ACHN (cell line): ENCODE measurements at regions not wholly inside any gene's neighbourhood (a gene's known extent, or its start where the extent isn't known, plus 50 kb on each side); places are given as distances from the start of the nearest gene placed in this dataset.

Experiments
- DNase-seq: peaks from one replicate; pipeline ENCODE4 v3.0.0-alpha.2; 2015
- in situ Hi-C: cut with HindIII; loops from 2 replicates; pipeline ENCODE4 v1.10.0; 2017; ENCODE audit warnings: low sequenced_read_pairs, low pct_ligation_motif_present, low pct_unique_long_range_greater_than_20kb

GRCh38 chr1:60423146-60423780, 349.7 kb upstream of the C1orf87 start:
- DNase-seq = no peak
- in situ Hi-C loops = no loop called here

- no peak for DNase-seq
- in situ Hi-C loops = no loop called here
These were observed 348.4 kb upstream of the C1orf87 start for GRCh38 chr1:60421965-60422364.

DNA sequence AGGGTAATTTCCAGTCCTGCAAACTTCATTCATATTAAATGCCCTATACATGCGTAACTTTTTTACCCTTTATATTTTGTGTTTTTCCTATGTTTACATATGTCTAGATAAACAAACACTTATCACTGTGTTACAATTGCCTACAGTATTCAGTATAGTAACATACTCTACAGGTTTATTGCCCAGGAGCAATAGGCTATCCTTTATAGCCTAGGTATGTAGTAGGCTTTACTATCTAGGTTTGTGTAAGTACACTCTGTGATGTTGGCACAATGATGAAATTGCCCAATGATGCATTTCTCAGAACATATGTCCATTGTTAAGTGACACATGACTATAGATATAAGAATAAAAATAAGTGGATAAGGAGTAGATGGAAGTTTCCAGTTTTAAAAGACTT, 345.5 kb upstream of the C1orf87 start:
- DNase-seq = no peak
- in situ Hi-C loops = no loop called here

GRCh38 chr1:60415696-60416095, 342.1 kb upstream of the C1orf87 start:
- in situ Hi-C loops = no loop called here

GRCh38 chr1:60413091-60413490, 339.5 kb upstream of the C1orf87 start:
- no peak for DNase-seq
- in situ Hi-C loops = no loop called here

More at GRCh38 chr1:60415696-60416095, 342.1 kb upstream of the C1orf87 start:
- DNase-seq = no peak

- no peak for DNase-seq
- in situ Hi-C loops = no loop called here
These were observed 338.0 kb upstream of the C1orf87 start for GRCh38 chr1:60411591-60411990.

DNA sequence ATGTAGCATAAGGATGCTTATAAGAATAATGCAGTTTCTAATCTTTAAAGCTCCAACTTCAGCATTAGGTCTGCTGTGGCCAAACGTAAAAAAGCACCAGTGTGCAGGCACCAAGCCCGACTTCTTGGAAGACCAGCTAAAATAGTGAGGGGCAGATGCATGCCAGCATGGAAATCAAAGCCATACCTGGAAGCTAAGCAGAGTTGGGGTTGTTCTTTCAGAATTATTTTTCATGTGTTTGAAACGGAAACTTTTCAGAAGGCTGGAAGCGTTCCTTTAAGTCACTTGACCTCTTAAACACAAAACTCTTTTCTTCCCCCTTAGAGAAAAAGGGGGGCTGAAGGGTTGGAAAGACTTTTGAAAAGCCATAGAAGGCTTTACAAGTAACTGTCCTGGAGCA, 329.2 kb upstream of the C1orf87 start:
- in situ Hi-C loops = no loop called here
- DNase-seq = no peak

- no peak for DNase-seq
- in situ Hi-C loops = no loop called here
These were observed 328.6 kb upstream of the C1orf87 start for GRCh38 chr1:60402216-60402615.

GRCh38 chr1:60394436-60394835, 320.9 kb upstream of the C1orf87 start:
- in situ Hi-C loops = no loop called here
- DNase-seq = no peak

DNA sequence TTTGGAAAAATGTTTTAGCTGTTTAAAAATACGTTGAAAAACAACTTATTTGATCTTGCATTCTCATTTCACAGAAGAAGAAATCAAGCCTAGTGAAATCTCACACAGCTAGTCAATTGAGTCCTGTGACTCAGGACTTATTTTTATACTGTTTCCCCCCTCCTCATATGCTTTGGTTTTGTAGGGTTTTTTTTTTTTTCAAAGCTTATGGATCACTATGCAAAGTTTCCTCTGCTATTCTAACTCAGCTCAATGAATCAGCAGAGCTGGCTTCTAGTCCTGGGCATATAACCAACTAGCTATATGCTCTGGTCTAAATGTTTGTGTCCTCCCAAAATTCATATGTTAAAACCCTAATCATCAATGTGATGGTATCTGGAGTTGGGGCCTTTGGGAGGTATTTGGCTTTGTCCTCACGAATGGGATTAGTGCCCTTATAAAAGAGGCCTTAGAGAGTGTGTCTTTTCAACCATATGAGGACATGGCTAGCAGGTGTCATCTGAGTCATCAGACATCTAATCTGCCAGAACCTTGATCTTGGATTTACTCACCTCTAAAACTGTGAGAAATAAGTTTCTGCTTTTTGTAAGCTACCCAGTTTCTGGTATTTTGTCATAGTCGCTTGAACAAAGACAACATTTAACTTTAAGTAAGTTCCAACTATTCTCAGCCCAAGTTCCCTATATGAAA, 317.2 kb upstream of the C1orf87 start:
- no peak for DNase-seq
- in situ Hi-C loops = no loop called here

DNA sequence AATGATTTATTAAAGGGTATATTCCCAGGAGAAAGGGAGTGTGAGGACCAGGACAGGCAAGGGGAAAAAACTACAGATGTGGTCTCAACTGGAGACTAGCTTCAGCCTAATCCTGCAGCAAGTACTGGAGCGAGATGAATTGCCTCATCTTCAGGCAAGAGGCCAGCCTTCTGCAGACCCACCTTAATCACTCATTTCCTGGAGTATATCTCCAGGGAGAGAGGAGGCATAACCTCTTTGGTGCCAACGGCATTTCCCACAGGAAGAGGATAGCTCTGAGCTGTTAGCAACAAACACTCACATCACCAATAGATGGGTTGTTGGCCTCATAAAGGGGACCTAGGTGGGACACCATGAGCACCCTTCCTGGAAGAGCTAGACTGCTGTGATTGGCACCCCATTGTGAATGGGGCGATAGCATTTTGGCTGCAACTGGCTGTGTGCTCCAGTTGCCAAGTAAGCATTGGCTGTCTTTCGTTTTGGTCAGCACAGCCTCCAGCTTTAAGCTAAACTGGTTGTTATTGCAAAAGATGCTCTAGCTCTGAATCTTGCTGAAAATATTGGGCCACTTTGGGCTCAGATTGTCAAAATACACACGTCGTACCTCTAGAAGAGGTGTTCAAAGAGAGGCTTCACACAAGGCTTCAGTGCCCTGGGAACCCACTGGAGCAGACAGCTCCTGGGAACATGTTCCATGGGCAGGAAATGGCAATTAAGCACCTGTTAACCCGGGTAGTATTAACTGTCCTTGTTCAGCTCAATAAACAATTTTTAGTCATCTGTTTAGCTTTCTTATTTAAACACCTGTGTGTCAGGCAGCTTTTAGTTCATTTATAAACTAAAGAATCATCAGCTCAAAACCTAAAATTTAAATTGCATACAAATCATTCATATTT, 314.8 kb upstream of the C1orf87 start:
- in situ Hi-C loops = no loop called here
- DNase-seq = no peak

- in situ Hi-C loops = no loop called here
- no peak for DNase-seq
These were observed 313.6 kb upstream of the C1orf87 start for GRCh38 chr1:60387175-60387574.

DNA sequence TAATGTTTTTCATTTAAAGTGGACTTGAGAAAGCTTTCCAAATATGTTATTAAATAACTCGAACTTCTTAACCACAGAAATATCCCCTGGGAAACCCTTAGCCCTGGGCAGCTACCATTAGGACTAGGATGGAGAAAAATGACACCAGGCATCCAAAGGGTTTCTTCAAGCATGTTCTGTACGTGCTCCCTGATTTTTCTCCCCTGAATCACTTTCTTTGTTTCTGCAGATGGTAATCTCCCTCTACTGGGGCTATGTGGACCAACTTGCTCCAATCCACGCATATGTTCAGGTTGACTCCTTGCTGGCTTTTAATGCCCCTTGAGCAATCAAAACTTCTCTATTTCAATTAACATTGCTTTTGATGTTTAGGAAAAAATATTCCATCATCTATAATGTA, 312.7 kb upstream of the C1orf87 start:
- DNase-seq = no peak
- in situ Hi-C loops = no loop called here

DNA sequence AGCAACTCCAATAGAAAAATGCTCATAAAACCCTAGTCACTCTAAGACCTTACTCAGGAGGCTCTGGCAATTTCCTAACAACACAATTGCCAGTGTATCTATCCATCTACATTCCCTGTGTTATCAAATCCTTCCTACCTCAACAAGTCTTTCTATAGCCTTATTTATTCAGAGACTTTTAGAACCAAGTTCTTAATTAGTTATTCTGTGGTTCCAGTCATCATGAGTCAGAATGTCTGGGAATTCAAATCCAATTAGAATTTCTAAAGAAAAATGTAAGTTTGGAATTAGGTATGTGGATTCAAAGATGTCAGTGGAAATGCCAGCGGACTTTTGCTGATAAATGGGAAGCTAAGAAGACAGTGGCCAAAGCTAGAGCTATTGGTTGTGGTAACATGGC, 302.6 kb upstream of the C1orf87 start:
- in situ Hi-C loops = no loop called here
- no peak for DNase-seq

DNA sequence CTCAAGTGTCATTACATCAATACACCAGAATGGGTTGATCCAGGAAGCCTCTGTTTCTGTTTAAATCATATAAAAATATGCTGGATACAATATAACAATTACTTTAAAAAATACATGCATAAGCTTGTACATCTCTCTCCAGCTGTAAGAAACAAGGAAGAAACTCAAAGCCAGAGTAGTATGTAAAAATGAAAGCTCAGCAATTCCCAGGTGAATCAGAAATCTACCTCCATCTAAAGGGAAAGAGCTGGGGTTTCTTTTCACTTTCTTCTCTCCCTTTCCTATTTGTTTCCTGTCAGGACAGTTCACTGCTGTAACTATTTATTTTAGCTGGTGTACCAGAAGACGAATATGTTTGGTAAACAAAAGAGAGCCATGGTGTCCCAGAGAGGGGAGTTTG, 301.0 kb upstream of the C1orf87 start:
- in situ Hi-C loops = no loop called here
- DNase-seq = no peak

GRCh38 chr1:60367532-60367931, 294.0 kb upstream of the C1orf87 start:
- DNase-seq = no peak
- in situ Hi-C loops = no loop called here

- in situ Hi-C loops = no loop called here
- DNase-seq = no peak
These were observed 285.9 kb upstream of the C1orf87 start for GRCh38 chr1:60359431-60359830.

DNA sequence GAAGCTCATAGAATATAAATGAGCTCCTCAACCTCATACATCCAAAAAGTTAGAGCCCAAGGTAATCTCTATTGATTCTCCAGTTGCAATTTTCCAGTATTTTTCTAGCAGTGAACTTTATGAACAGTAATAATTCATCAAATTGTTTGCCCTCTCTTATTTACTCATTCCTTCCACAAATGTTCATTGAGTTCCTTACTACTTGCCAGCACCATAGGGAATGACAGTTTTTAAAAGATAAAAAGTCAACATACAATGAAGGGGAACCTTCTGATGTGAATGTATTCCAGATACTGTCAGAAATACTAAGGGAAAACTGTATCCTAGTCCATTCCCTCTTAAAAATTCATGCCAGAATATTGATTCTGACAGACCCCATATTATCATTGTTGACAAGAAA, 277.0 kb upstream of the C1orf87 start:
- in situ Hi-C loops = no loop called here
- no peak for DNase-seq

- in situ Hi-C loops = no loop called here
- no peak for DNase-seq
These were observed 275.3 kb upstream of the C1orf87 start for GRCh38 chr1:60348884-60349283.
